ENCODE measurements at regions not wholly inside any gene's neighbourhood (a gene's known extent, or its start where the extent isn't known, plus 50 kb on each side); places are given as distances from the start of the nearest gene placed in this dataset.

GRCh38 chr19:5220866-5221265, 119.7 kb downstream of the PTPRS start:
- Histone ChIP-seq H3K4me1 (replicated peaks in 1 of 4; ENCODE audit: control insufficient read depth in 3 of 4, insufficient read depth in 4 of 4, low read length in 3 of 4) (no peaks in the 10 kb centered on the region), H3K79me2 (ENCODE audit: control insufficient read depth in 1 of 2, insufficient read depth in 2 of 2, low read length in 2 of 2) (no peaks in the 10 kb centered on the region), H4K91ac (replicated peaks; ENCODE audit: insufficient read length, low read length) (no peak overlapping the region), H4K8ac (ENCODE audit: extremely low read depth, insufficient read depth, low read length) (no peak overlapping the region), H3K27me3 (replicated peaks in 1 of 4; ENCODE audit: control insufficient read depth in 3 of 4, extremely low read depth in 1 of 4, insufficient read depth in 3 of 4, low read length in 3 of 4) (no peaks in the 10 kb centered on the region), H2AFZ (ENCODE audit: low read length) (no peak overlapping the region), H2BK12ac (ENCODE audit: low read depth, low read length) (no peak overlapping the region), H3K9me3 (ENCODE audit: insufficient read depth in 2 of 2, low read depth in 1 of 2, low read length in 1 of 2) (no peaks in the 10 kb centered on the region), H2AK5ac (ENCODE audit: low read depth, low read length) (no peak overlapping the region), H4K5ac (ENCODE audit: insufficient read length, low read depth, low read length) (no peak overlapping the region), H3K56ac (replicated peaks; ENCODE audit: insufficient read length, low read depth, low read length) (no peak overlapping the region), H2BK5ac (ENCODE audit: low read depth, low read length) (no peak overlapping the region), H2BK120ac (replicated peaks; ENCODE audit: low read depth, low read length) (no peak overlapping the region), H3K18ac (ENCODE audit: extremely low read depth, low read length) (no peak overlapping the region), H2BK15ac (ENCODE audit: low read length) (no peak overlapping the region), H3K23me2 (ENCODE audit: low read depth, low read length) (no peaks in the 10 kb centered on the region), H3K14ac (ENCODE audit: insufficient read length) (no peak overlapping the region), H3K9ac (replicated peaks in 1 of 4; ENCODE audit: extremely low read depth in 1 of 4, low read depth in 3 of 4, low read length in 3 of 4) (no peak overlapping the region), H3K79me1 (ENCODE audit: low read depth, low read length) (no peaks in the 10 kb centered on the region), H2BK20ac (ENCODE audit: low read length) (no peak overlapping the region), H3K27ac (ENCODE audit: low read depth, low read length) (no peak overlapping the region), H3K4me3 (ENCODE audit: extremely low read depth in 1 of 4, insufficient read depth in 2 of 4, low read depth in 3 of 4, low read length in 4 of 4) (no peak overlapping the region), H4K20me1 (replicated peaks in 1 of 2; ENCODE audit: control insufficient read depth in 1 of 2, insufficient read depth in 2 of 2, low read length in 2 of 2) (peaks cover 6 to 10% of the 10 kb centered on the region in 2 experiments), H3K36me3 (ENCODE audit: control insufficient read depth in 2 of 4, insufficient read depth in 4 of 4, low read length in 3 of 4) (peaks cover 44 to 70% (median 65%) of the 10 kb centered on the region in 4 experiments), H3K23ac (ENCODE audit: insufficient read length) (no peak overlapping the region), H3K4ac (replicated peaks; ENCODE audit: insufficient read length, low read depth, low read length) (no peak overlapping the region), H3K4me2 (ENCODE audit: insufficient read depth in 1 of 2, low read depth in 2 of 2, low read length in 2 of 2) (no peak overlapping the region)
- WGBS, 2 experiments (ENCODE audit: extremely low coverage in 1 of 2, insufficient coverage in 1 of 2, insufficient read length in 1 of 2, insufficient replicate concordance in 2 of 2, low coverage in 1 of 2, low lambda C conversion rate in 2 of 2, missing lambda C conversion rate in 1 of 2): 94% methylated on average over 16 of the region's 16 CpGs; no CpG with 5 or more reads in 1 of the 2 experiments
- FAIRE-seq (no peak), DNase-seq (ENCODE audit: low read depth in 1 of 2, low spot score in 2 of 2) (no peak)
- POLR2A ChIA-PET (ENCODE audit: partially characterized antibody): interaction anchor here (2.0 kb wide), 1 partner anchor 12 kb away, joined by 5 read pairs; no protein-coding TSS in a partner anchor
- CTCF ChIA-PET (ENCODE audit: partially characterized antibody): interaction anchor here (0.9 to 1.4 kb wide), 2 partner anchors 12 to 73 kb away, joined by 3 read pairs; no protein-coding TSS in a partner anchor
- TF ChIP-seq GTF2F1 (IDR thresholded peaks at IDR 0.05; ENCODE audit: borderline replicate concordance, low read depth, low read length) (no peak), E2F6 (IDR thresholded peaks at IDR 0.05) (no peak), ATF2 (IDR thresholded peaks at IDR 0.05; ENCODE audit: low read length) (no peak), SIX5 (IDR thresholded peaks at IDR 0.05; ENCODE audit: low read depth, low read length) (no peak), BACH1 (IDR thresholded peaks at IDR 0.05; ENCODE audit: low read length) (no peak), CTBP2 (IDR thresholded peaks at IDR 0.05; ENCODE audit: borderline replicate concordance, insufficient read depth, insufficient read length, low read length) (no peak)
- TF ChIP-seq, protein P1, sequence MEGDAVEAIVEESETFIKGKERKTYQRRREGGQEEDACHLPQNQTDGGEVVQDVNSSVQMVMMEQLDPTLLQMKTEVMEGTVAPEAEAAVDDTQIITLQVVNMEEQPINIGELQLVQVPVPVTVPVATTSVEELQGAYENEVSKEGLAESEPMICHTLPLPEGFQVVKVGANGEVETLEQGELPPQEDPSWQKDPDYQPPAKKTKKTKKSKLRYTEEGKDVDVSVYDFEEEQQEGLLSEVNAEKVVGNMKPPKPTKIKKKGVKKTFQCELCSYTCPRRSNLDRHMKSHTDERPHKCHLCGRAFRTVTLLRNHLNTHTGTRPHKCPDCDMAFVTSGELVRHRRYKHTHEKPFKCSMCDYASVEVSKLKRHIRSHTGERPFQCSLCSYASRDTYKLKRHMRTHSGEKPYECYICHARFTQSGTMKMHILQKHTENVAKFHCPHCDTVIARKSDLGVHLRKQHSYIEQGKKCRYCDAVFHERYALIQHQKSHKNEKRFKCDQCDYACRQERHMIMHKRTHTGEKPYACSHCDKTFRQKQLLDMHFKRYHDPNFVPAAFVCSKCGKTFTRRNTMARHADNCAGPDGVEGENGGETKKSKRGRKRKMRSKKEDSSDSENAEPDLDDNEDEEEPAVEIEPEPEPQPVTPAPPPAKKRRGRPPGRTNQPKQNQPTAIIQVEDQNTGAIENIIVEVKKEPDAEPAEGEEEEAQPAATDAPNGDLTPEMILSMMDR (IDR thresholded peaks at IDR 0.05; ENCODE audit: control extremely low read depth in 1 of 3, insufficient read depth in 1 of 3, low read depth in 1 of 3, low read length in 3 of 3): no peak

All from H1 (cell line).